ENCODE measurements at regions not wholly inside any gene's neighbourhood (a gene's known extent, or its start where the extent isn't known, plus 50 kb on each side); places are given as distances from the start of the nearest gene placed in this dataset.

- WGBS, 2 experiments (ENCODE audit: insufficient coverage in 1 of 2, insufficient read length in 1 of 2): 83 to 88% methylated on average over 1 to 2 of the region's 2 CpGs
- Histone ChIP-seq H3K36me3 (ENCODE audit: control insufficient read depth, insufficient read depth, low read length) (no peaks in the 10 kb centered on the region), H3K9me3 (ENCODE audit: control insufficient read depth, low read length) (no peaks in the 10 kb centered on the region), H3K9ac (ENCODE audit: extremely low read depth, low read length, poor library complexity, severe bottlenecking) (no peak overlapping the region), H3K27me3 (ENCODE audit: control insufficient read depth, insufficient read depth, low read length, poor library complexity, severe bottlenecking) (no peaks in the 10 kb centered on the region), H3K4me1 (ENCODE audit: control insufficient read depth, insufficient read depth, low read length) (no peaks in the 10 kb centered on the region), H3K27ac (ENCODE audit: low read depth, low read length) (no peak overlapping the region), H3K4me3 (ENCODE audit: low read length) (no peak overlapping the region)
- H3K4me1 Mint-ChIP-seq: no peaks in the 10 kb centered on the region
- no peak for DNase-seq
- H3K4me3 Mint-ChIP-seq: no peak overlapping the region
- no peak for TF ChIP-seq CTCF (conservative IDR thresholded peaks at IDR 0.05)
- H3K9me3 Mint-ChIP-seq: peaks cover 4% of the 10 kb centered on the region
- H3K36me3 Mint-ChIP-seq (ENCODE audit: low read depth): no peaks in the 10 kb centered on the region
- H3K27ac Mint-ChIP-seq: no peak overlapping the region
- no peaks in the 10 kb centered on the region for H3K27me3 Mint-ChIP-seq (ENCODE audit: insufficient read depth)
Measured at GRCh38 chr6:137954253-137954652, 87.2 kb downstream of the TNFAIP3 start.

- no peak overlapping the region for H3K9ac ChIP-seq (ENCODE audit: extremely low read depth, low read length, poor library complexity, severe bottlenecking)
- WGBS, 2 experiments (ENCODE audit: insufficient coverage in 1 of 2, insufficient read length in 1 of 2): 80% methylated on average over 1 of the region's 2 CpGs; no CpG with 5 or more reads in 1 of the 2 experiments
- H3K4me1 ChIP-seq (ENCODE audit: control insufficient read depth, insufficient read depth, low read length): no peaks in the 10 kb centered on the region
- no peaks in the 10 kb centered on the region for H3K27me3 ChIP-seq (ENCODE audit: control insufficient read depth, insufficient read depth, low read length, poor library complexity, severe bottlenecking)
- peaks cover 14% of the 10 kb centered on the region for H3K9me3 ChIP-seq (ENCODE audit: control insufficient read depth, low read length)
- H3K36me3 Mint-ChIP-seq (ENCODE audit: low read depth): no peaks in the 10 kb centered on the region
- no peaks in the 10 kb centered on the region for H3K36me3 ChIP-seq (ENCODE audit: control insufficient read depth, insufficient read depth, low read length)
- no peak for DNase-seq
- no peak for TF ChIP-seq CTCF (conservative IDR thresholded peaks at IDR 0.05)
- H3K27ac Mint-ChIP-seq: no peak overlapping the region
- H3K27me3 Mint-ChIP-seq (ENCODE audit: insufficient read depth): no peaks in the 10 kb centered on the region
- no peak overlapping the region for H3K4me3 ChIP-seq (ENCODE audit: low read length)
- H3K4me3 Mint-ChIP-seq: no peak overlapping the region
- peaks cover 19% of the 10 kb centered on the region for H3K9me3 Mint-ChIP-seq
- no peak overlapping the region for H3K27ac ChIP-seq (ENCODE audit: low read depth, low read length)
- no peaks in the 10 kb centered on the region for H3K4me1 Mint-ChIP-seq
Measured at GRCh38 chr6:137956098-137956488, 89.0 kb downstream of the TNFAIP3 start.

GRCh38 chr6:137957471-137957870, 90.4 kb downstream of the TNFAIP3 start:
- Mint-ChIP-seq H3K4me1 (no peaks in the 10 kb centered on the region), H3K4me3 (no peak overlapping the region), H3K9me3 (peaks cover 23% of the 10 kb centered on the region), H3K27ac (no peak overlapping the region), H3K36me3 (ENCODE audit: low read depth) (no peaks in the 10 kb centered on the region), H3K27me3 (ENCODE audit: insufficient read depth) (no peaks in the 10 kb centered on the region)
- no peaks in the 10 kb centered on the region for H3K4me1 ChIP-seq (ENCODE audit: control insufficient read depth, insufficient read depth, low read length)
- H3K4me3 ChIP-seq (ENCODE audit: low read length): no peak overlapping the region
- no peak for TF ChIP-seq CTCF (conservative IDR thresholded peaks at IDR 0.05)
- WGBS, 2 experiments (ENCODE audit: insufficient coverage in 1 of 2, insufficient read length in 1 of 2): 94 to 100% methylated on average over 2 of the region's 2 CpGs
- no peaks in the 10 kb centered on the region for H3K27me3 ChIP-seq (ENCODE audit: control insufficient read depth, insufficient read depth, low read length, poor library complexity, severe bottlenecking)
- no peaks in the 10 kb centered on the region for H3K36me3 ChIP-seq (ENCODE audit: control insufficient read depth, insufficient read depth, low read length)
- no peak overlapping the region for H3K9ac ChIP-seq (ENCODE audit: extremely low read depth, low read length, poor library complexity, severe bottlenecking)
- DNase-seq: no peak
- no peak overlapping the region for H3K27ac ChIP-seq (ENCODE audit: low read depth, low read length)
- H3K9me3 ChIP-seq (ENCODE audit: control insufficient read depth, low read length): peaks cover 15% of the 10 kb centered on the region
